Gastrocnemius medialis (tissue), 4 donors: ENCODE measurements at regions not wholly inside any gene's neighbourhood (a gene's known extent, or its start where the extent isn't known, plus 50 kb on each side); places are given as distances from the start of the nearest gene placed in this dataset.

Experiments used
- CTCF ChIP-seq, 5 experiments: fragments of 450-650 bp in 3 of 5; fragments of 200-600 bp in 2 of 5; sonication (generic) in 2 of 5; IDR thresholded peaks in 4 of 5; conservative IDR thresholded peaks in 1 of 5; 1 replicate in 4 of 5; 2 replicates in 1 of 5; pipeline ENCODE4 v1.5.1; 2016 to 2019; ENCODE audit warnings: antibody characterized with exemption in 5 of 5, mild to moderate bottlenecking in 3 of 5, moderate library complexity in 3 of 5
- POLR2A ChIP-seq, 2 donors: fragments of 450-650 bp; IDR thresholded peaks; one replicate each; pipeline ENCODE4 v1.6.1; 2017; ENCODE audit warnings: antibody characterized with exemption in 2 of 2, mild to moderate bottlenecking in 2 of 2, moderate library complexity in 2 of 2

GRCh38 chr1:244350027-244350426, 101.7 kb downstream of the ADSS2 start:
- TF ChIP-seq CTCF (IDR thresholded peaks at IDR 0.05 in 4 of 5, conservative IDR thresholded peaks at IDR 0.05 in 1 of 5) (no peak), POLR2A (IDR thresholded peaks at IDR 0.05) (no peak)
